PC-3 (cell line): ENCODE measurements at regions not wholly inside any gene's neighbourhood (a gene's known extent, or its start where the extent isn't known, plus 50 kb on each side); places are given as distances from the start of the nearest gene placed in this dataset.

Experiments used
- CTCF ChIP-seq: fragments of 300-600 bp; sonication (generic); conservative IDR thresholded peaks from 2 replicates; pipeline ENCODE4 v1.5.1; 2017; ENCODE audit warnings: antibody characterized with exemption, low read depth, mild to moderate bottlenecking, low read length
- EZH2 ChIP-seq: fragments of 300-600 bp; sonication (generic); IDR thresholded peaks from one replicate; pipeline ENCODE4 v1.6.1; 2017; ENCODE audit warnings: antibody characterized with exemption, mild to moderate bottlenecking, low read length; ENCODE audit not compliant: unreplicated experiment
- EZH2phosphoT487 ChIP-seq: fragments of 300-600 bp; sonication (generic); IDR thresholded peaks from 2 replicates; pipeline ENCODE4 v1.6.1; 2018; ENCODE audit warnings: mild to moderate bottlenecking, antibody characterized with exemption, low read length, borderline replicate concordance

DNA sequence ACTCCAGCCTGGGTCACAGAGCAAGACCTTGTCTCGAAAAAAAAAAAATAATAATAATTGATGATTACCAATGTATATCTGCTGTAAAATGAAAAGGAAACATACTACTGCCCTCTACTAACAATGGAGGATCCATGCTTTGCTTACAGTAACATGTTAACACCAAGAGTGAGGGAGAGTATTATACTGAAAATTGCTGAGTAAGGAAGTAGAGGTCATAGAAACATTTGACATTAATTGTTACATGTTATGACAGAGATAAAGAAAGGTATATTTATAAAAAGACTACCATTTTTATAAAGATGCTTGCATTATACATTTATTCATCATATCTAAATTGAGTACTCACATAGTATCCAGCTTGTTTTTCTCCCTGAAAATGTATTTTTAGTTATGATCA, 1989.8 kb upstream of the TENM3 start:
- no peak for TF ChIP-seq CTCF
- TF ChIP-seq EZH2phosphoT487 = no peak
- no peak for TF ChIP-seq EZH2
